GM18867 (cell line): ENCODE measurements at regions not wholly inside any gene's neighbourhood (a gene's known extent, or its start where the extent isn't known, plus 50 kb on each side); places are given as distances from the start of the nearest gene placed in this dataset.
A peak's percentile ranks its signal among the peaks of the same experiment; 100 is the strongest.

Source experiments
- ATAC-seq: cut with Tn5 transposase; IDR thresholded peaks from one replicate; pipeline ENCODE4 v1.9.1; 2021; ENCODE audit warnings: mild to moderate bottlenecking, moderate library complexity; ENCODE audit not compliant: unreplicated experiment

DNA sequence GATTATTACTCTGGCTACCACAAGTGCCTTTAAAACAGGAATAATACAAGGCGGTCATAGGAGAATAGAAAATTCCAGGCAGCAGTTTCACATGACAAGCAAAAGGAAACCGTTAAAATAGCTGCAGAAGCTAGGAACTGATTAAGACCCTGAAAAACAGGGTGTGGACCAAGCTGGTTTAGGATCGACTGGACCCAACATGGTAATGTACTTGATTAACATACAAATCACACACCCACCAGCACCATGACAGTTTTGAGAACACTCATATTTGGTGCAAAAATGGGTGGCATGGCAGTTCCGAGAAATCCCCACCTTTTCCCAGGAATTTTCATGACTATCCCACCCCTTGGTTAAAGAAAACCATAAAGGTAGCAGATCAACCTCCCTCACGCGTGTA lies 51.9 kb upstream of the TMEM163 start:
- no peak for ATAC-seq

GRCh38 chr2:134771313-134771801 lies 52.6 kb upstream of the TMEM163 start:
- no peak for ATAC-seq

GRCh38 chr2:134772493-134773169 lies 53.8 kb upstream of the TMEM163 start:
- no peak for ATAC-seq

DNA sequence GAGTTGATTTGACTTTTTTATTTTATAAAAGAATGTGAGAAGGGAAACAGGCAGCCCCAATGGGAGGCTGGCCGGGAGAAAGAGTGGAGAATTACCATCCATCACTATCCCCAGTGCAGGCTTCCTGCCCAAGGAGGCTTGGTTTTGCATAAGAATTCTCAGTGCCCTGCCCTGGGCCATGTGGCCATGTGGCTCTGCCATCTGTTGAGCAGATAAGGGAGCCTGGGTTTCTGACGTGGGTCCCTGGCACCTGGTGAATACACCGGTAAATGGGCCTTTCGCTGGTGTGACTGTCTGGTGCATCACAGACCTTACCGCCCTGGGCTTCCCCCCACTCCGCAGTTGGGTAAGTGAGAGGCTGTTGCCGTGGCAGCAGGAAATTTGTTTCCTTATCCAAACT lies 54.5 kb upstream of the TMEM163 start:
- peak; percentile 52 for ATAC-seq

DNA sequence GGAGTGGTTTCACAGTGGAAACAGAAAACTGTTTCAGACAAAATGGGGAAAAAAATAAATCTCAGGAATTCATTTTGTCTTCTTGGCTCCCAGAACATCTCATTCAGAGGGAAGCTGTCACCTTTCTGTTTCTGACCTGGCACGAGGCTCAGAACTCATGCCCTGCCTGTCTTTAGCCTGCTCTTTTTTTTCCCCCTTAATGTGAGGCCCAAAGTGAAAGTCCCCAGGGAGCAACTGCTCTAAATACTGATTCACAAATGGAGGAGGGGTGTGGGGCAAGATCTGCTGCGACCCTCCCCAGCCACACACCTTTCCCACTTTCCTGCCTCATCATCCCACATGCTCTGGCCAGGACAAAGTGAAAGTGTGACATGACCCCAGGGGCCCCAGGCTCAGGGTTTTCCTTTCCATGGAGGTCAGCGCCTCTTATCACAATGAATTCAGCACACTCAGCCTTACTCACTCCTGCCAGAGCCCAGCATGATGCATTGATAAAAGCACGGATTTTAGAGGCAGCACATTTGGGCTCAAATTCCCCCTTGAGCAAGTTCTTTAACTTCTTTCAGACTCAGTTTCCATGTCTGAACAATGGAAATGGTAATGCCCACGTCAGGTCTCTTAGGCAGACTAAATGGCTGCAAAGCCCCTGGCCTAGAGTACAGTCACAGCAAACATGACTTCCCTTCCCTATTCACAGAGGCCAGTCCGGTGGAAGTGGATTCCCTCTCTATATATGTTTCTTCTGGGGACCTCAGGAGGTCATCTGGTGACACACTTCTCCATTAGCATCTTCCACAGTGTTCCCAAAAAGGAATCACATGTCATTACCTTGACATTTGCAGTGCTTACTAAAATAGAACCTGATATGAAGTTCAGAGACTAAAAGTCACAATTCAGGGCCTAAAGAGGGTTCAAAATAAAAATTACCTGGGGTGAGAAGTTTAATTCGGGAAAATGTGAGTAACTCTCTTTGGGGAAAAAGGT lies 55.3 kb upstream of the TMEM163 start:
- ATAC-seq: no peak

DNA sequence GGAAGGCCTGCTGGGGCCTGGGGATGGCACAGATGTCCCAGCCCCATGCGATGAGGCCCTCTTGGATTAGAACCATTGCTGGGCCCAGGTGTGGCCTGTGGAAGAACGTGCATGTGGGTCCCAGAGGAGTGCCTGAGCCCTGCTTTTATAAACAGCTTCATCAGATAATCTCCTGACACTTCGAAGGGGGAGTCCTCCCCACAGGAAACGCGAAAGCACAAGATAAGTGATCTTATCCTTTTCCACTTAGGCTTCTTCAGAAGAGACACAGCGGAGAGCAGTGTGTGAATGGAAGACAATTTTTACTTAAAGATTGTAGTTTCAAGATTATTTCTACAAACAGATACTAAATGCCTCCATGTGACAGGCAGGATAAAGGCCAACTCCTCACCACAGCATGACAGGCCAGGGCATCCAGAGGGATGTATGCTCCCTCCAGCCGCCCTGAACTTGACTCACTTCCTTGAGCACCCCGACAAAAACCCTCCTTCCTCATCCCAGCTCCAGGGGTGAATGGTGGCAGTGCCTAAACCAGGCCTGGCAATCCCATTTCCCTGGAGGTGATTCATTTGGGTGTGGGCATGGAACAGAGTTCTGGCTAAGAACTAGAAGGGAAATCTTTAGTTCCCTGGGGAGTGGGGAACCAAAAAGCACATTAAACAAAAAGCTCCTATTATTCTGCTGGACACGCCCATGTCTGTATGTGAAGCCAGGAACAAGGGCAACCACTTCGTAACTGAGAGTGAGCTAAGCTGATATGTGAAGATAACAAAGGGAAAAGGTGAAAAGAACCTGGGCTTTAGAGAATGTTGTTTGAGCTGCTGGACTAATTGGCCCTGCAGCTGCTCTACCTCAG lies 56.2 kb upstream of the TMEM163 start:
- no peak for ATAC-seq

GRCh38 chr2:134776836-134777235 lies 58.0 kb upstream of the TMEM163 start:
- no peak for ATAC-seq

GRCh38 chr2:134777593-134777992 lies 58.8 kb upstream of the TMEM163 start:
- ATAC-seq: no peak

DNA sequence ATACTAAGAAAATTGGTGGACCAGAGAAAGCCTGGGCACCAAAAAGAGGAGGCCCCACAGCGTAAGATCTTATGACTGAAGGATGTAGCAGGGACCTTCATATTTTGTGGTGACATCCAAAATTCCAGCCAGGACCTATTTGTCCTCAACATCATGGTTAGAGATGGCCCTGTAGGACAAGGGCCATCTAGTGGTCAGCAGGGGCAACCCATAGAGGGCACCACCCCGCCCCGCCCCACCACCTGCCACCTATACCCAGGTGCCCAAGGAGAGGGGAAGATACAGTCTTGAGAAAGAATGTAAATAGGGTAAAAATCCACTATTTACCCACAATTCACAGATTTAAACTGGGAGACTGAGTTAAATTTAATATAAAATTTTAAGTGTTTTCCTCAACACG lies 59.6 kb upstream of the TMEM163 start:
- no peak for ATAC-seq

DNA sequence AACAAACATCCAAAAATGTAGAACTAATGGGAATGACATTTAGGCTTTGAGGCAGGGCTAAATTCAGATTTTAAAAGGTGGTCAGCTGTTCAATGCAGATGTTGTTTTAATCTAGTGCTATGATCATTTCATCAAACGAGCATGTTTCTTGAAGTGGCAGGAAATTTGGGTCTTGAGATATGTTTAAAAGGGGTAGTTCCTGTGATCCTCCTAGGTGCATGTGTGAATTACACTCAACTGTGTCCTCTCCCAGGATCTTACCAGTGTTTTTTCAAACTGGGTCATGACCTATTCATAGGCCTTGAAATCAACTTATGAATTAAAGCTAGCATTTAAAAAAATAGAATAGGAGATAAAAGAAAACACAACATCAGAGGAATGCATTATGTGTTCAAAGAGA lies 57.4 kb upstream of the ACMSD start:
- ATAC-seq: no peak

- ATAC-seq: no peak
These were observed 56.3 kb upstream of the ACMSD start for GRCh38 chr2:134782107-134782506.

GRCh38 chr2:134782792-134783191 lies 55.6 kb upstream of the ACMSD start:
- ATAC-seq: peak; percentile 64

DNA sequence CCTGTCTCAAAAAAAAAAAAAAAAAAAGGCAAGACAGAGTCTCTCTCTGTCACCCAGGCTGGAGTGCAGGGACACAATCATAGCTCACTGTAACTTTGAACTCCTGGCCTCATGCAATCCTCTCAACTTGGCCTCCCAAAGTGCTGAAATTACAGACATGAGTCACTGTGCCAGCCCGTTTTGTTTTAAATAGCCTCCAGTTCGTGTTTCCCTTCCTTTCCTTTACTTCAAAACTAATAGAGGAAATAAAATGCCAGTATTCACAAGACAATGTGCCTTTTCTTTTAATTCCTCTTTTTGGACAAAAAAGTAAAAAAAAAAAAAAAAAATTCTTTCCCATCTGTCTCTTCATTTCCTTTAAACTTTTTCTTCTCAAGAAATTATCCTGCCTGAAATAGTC lies 54.5 kb upstream of the ACMSD start:
- no peak for ATAC-seq

DNA sequence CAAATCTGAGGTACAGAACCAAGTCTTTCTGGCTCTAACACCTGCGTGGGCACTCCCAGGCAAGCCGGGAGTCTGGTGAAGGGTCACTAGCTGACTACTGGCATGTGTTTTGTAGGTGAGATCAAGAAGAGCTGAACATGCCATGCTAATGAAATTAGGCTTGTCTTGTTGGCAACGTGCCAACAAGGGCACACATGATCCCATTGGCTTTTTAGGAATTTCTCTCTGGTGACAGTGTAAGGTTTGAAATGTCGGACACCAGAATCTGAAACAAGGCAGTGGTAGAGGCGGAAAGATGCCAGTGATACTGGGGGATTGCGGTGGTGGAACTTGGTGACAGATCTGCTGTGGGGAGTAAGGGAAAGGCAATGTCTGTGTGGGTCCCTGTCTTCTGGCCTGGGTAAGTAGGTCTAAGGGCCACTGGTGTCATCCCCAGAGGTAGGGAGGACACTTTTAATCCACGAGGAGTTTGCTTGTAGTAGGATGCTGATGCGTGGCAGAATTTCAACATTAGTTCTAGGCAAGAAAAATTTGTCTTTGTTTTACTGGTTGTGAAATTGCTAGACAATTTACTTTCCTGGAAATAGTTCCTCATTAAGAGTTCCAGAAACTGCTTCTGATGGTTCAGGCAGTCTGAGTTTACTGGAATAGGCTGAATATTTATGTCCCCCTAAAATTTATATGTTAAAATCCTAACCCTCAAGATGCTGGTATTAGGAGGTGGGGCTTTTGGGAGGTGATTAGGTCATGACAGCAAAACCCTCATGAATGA lies 52.6 kb upstream of the ACMSD start:
- no peak for ATAC-seq

- no peak for ATAC-seq
These were observed 50.0 kb upstream of the ACMSD start for GRCh38 chr2:134788417-134788816.
